Smooth muscle cell (in vitro differentiated cells): ENCODE measurements at regions not wholly inside any gene's neighbourhood (a gene's known extent, or its start where the extent isn't known, plus 50 kb on each side); places are given as distances from the start of the nearest gene placed in this dataset.

ENCODE experiments used
- DNase-seq: peaks from one replicate; lab custom pipeline; 2025; ENCODE audit not compliant: unreplicated experiment; lab: John Stamatoyannopoulos, UW
- H2AFZ ChIP-seq: fragments of 200-600 bp; sonication (generic); 2 replicates; pipeline ENCODE4 v1.6.0; 2016; ENCODE audit warnings: antibody characterized with exemption, low read depth, mild to moderate bottlenecking
- H3F3A ChIP-seq: fragments of 200-600 bp; sonication (generic); 2 replicates; pipeline ENCODE4 v1.6.0; 2017; ENCODE audit warnings: antibody characterized with exemption, low read depth
- H3K27ac ChIP-seq: fragments of 200-600 bp; sonication (generic); 2 replicates; pipeline ENCODE4 v1.5.1; 2016; ENCODE audit warnings: low read depth, mild to moderate bottlenecking
- H3K27me3 ChIP-seq: fragments of 200-600 bp; sonication (generic); 2 replicates; pipeline ENCODE4 v1.6.1; 2016; ENCODE audit warnings: low read depth, mild to moderate bottlenecking
- H3K36me3 ChIP-seq: fragments of 200-600 bp; sonication (generic); 2 replicates; pipeline ENCODE4 v1.5.1; 2016; ENCODE audit warnings: low read depth
- H3K4me1 ChIP-seq: fragments of 200-600 bp; sonication (generic); 2 replicates; pipeline ENCODE4 v1.5.1; 2016; ENCODE audit warnings: low read depth
- H3K4me2 ChIP-seq: fragments of 200-600 bp; sonication (generic); 2 replicates; pipeline ENCODE4 v1.6.0; 2016; ENCODE audit warnings: mild to moderate bottlenecking
- H3K4me3 ChIP-seq: fragments of 200-600 bp; sonication (generic); 2 replicates; pipeline ENCODE4 v1.5.1; 2016; ENCODE audit warnings: mild to moderate bottlenecking
- H3K79me2 ChIP-seq: fragments of 200-600 bp; sonication (generic); 2 replicates; pipeline ENCODE4 v1.6.0; 2016; ENCODE audit warnings: low read depth, mild to moderate bottlenecking
- H3K9ac ChIP-seq: fragments of 200-600 bp; sonication (generic); 2 replicates; pipeline ENCODE4 v1.6.0; 2016; ENCODE audit warnings: low read depth
- H3K9me3 ChIP-seq: fragments of 200-600 bp; sonication (generic); replicated peaks from 2 replicates; pipeline ENCODE4 v1.5.1; 2016; ENCODE audit warnings: low read depth
- H4K20me1 ChIP-seq: fragments of 200-600 bp; sonication (generic); 2 replicates; pipeline ENCODE4 v1.6.0; 2016; ENCODE audit warnings: low read depth
- CTCF ChIP-seq: fragments of 200-600 bp; sonication (generic); IDR thresholded peaks from 2 replicates; pipeline ENCODE4 v1.5.1; 2017; ENCODE audit warnings: borderline replicate concordance, mild to moderate bottlenecking, antibody characterized with exemption; ENCODE audit not compliant: insufficient read depth, poor library complexity, severe bottlenecking
- WGBS: methylation state at CpG from one replicate; pipeline ENCODE4 v1.1.7; 2016; ENCODE audit warnings: low lambda C conversion rate; 5-methylcytosine and 5-hydroxymethylcytosine counted together

- Histone ChIP-seq H3K36me3 (no peaks in the 10 kb centered on the region), H3F3A (no peaks in the 10 kb centered on the region), H3K4me2 (no peak overlapping the region), H3K27me3 (no peaks in the 10 kb centered on the region), H3K9me3 (peaks cover 10% of the 10 kb centered on the region), H3K4me1 (no peaks in the 10 kb centered on the region), H3K4me3 (no peak overlapping the region), H3K9ac (no peak overlapping the region), H2AFZ (no peak overlapping the region), H4K20me1 (no peaks in the 10 kb centered on the region), H3K79me2 (no peaks in the 10 kb centered on the region), H3K27ac (no peak overlapping the region)
- DNase-seq: no peak
- TF ChIP-seq CTCF: no peak
- 83% methylated on average over 2 of the region's 2 CpGs for WGBS
Measured at GRCh38 chr2:56703001-56703400, 519.2 kb downstream of the CCDC85A start.

GRCh38 chr2:56705713-56706112 is 521.9 kb downstream of the CCDC85A start:
- Histone ChIP-seq H3K9me3 (no peaks in the 10 kb centered on the region), H3K27ac (no peak overlapping the region), H3K4me3 (no peak overlapping the region), H2AFZ (no peak overlapping the region), H3F3A (no peaks in the 10 kb centered on the region), H3K79me2 (no peaks in the 10 kb centered on the region), H4K20me1 (no peaks in the 10 kb centered on the region), H3K4me2 (no peak overlapping the region), H3K27me3 (no peaks in the 10 kb centered on the region), H3K36me3 (no peaks in the 10 kb centered on the region), H3K4me1 (no peaks in the 10 kb centered on the region), H3K9ac (no peak overlapping the region)
- DNase-seq: no peak
- 83% methylated on average over 2 of the region's 2 CpGs for WGBS
- no peak for TF ChIP-seq CTCF

GRCh38 chr2:56707218-56707617 is 523.4 kb downstream of the CCDC85A start:
- H3K4me1 ChIP-seq: no peaks in the 10 kb centered on the region
- no peak overlapping the region for H3K4me3 ChIP-seq
- no peak overlapping the region for H3K9ac ChIP-seq
- H4K20me1 ChIP-seq: no peaks in the 10 kb centered on the region
- H3K27ac ChIP-seq: no peak overlapping the region
- no peaks in the 10 kb centered on the region for H3K27me3 ChIP-seq
- H3F3A ChIP-seq: no peaks in the 10 kb centered on the region
- H3K4me2 ChIP-seq: no peak overlapping the region
- no peak overlapping the region for H2AFZ ChIP-seq
- no peaks in the 10 kb centered on the region for H3K36me3 ChIP-seq
- H3K9me3 ChIP-seq: no peaks in the 10 kb centered on the region
- H3K79me2 ChIP-seq: no peaks in the 10 kb centered on the region
- 82% methylated on average over 3 of the region's 3 CpGs for WGBS
- DNase-seq: no peak
- no peak for TF ChIP-seq CTCF

- Histone ChIP-seq H2AFZ (no peak overlapping the region), H3K4me1 (no peaks in the 10 kb centered on the region), H3K4me3 (no peak overlapping the region), H3K9ac (no peak overlapping the region), H3K27me3 (no peaks in the 10 kb centered on the region), H3F3A (no peaks in the 10 kb centered on the region), H3K36me3 (no peaks in the 10 kb centered on the region), H3K27ac (no peak overlapping the region), H3K4me2 (no peak overlapping the region), H3K79me2 (no peaks in the 10 kb centered on the region), H4K20me1 (no peaks in the 10 kb centered on the region), H3K9me3 (no peaks in the 10 kb centered on the region)
- 70% methylated on average over 2 of the region's 2 CpGs for WGBS
- no peak for DNase-seq
- no peak for TF ChIP-seq CTCF
Measured at GRCh38 chr2:56707650-56708049, 523.9 kb downstream of the CCDC85A start.
